IMR-90 (cell line): ENCODE measurements at regions not wholly inside any gene's neighbourhood (a gene's known extent, or its start where the extent isn't known, plus 50 kb on each side); places are given as distances from the start of the nearest gene placed in this dataset.
A peak's percentile ranks its signal among the peaks of the same experiment; 100 is the strongest.

Experiments
- ATAC-seq: fragments of 200-7000 bp; cut with Tn5 transposase; 2 replicates; pipeline ENCODE4 v1.9.1; 2020; ENCODE audit warnings: low read depth, mild to moderate bottlenecking, moderate library complexity
- BruUV-seq: library from RNA; stranded (reverse); fragments of 400-500 nt; replicated peaks from 2 replicates; lab custom pipeline; 2021; lab: Mats Ljungman, UMichigan
- CTCF ChIA-PET: fragments of 300-600 bp; formaldehyde crosslinking; extraction: SDS; loops from one replicate; lab custom pipeline; 2021; ENCODE audit warnings: antibody characterized with exemption; lab: Yijun Ruan, JAX
- POLR2A ChIA-PET: fragments of 300-600 bp; sonication (Branson Sonifier 250); formaldehyde crosslinking; loops from one replicate; lab custom pipeline; 2022; ENCODE audit warnings: antibody characterized with exemption; ENCODE audit not compliant: unreplicated experiment; lab: Charles Lee
- DNase-seq: peaks from one replicate; pipeline ENCODE4 v3.0.0; 2013
- H2AFZ ChIP-seq: replicated peaks from 2 replicates; pipeline ENCODE3; 2013; ENCODE audit warnings: low read length, mild to moderate bottlenecking; ENCODE audit not compliant: poor library complexity
- H2AK5ac ChIP-seq: 2 replicates; pipeline ENCODE4 v1.6.1; 2013; ENCODE audit warnings: low read depth, low read length, inconsistent platforms
- H2AK9ac ChIP-seq: replicated peaks from 2 replicates; pipeline ENCODE3; 2013; ENCODE audit warnings: mild to moderate bottlenecking, low read depth, low read length, moderate library complexity; ENCODE audit not compliant: poor library complexity
- H2BK120ac ChIP-seq: 2 replicates; pipeline ENCODE4 v1.6.1; 2013; ENCODE audit warnings: low read depth, low read length, inconsistent platforms
- H2BK15ac ChIP-seq: 3 replicates; pipeline ENCODE4 v1.6.1; 2013; ENCODE audit warnings: low read depth, low read length, inconsistent platforms
- H2BK20ac ChIP-seq: 2 replicates; pipeline ENCODE4 v1.6.1; 2013; ENCODE audit warnings: low read depth, mild to moderate bottlenecking, inconsistent platforms, low read length, moderate library complexity
- H2BK5ac ChIP-seq: 2 replicates; pipeline ENCODE4 v1.6.1; 2013; ENCODE audit warnings: mild to moderate bottlenecking, low read depth, low read length, inconsistent platforms; ENCODE audit not compliant: poor library complexity, severe bottlenecking
- H3K14ac ChIP-seq: replicated peaks from 2 replicates; pipeline ENCODE4 v1.6.1; 2013; ENCODE audit warnings: low read depth, low read length, inconsistent platforms
- H3K18ac ChIP-seq: 2 replicates; pipeline ENCODE4 v1.6.1; 2013; ENCODE audit warnings: low read depth, low read length, control low read depth
- H3K23ac ChIP-seq: 2 replicates; pipeline ENCODE4 v1.6.1; 2013; ENCODE audit warnings: low read depth, low read length, inconsistent platforms
- H3K27ac ChIP-seq: 2 replicates; pipeline ENCODE4 v1.5.1; 2013; ENCODE audit warnings: mild to moderate bottlenecking, control low read depth, low read length; ENCODE audit not compliant: insufficient read depth
- H3K27me3 ChIP-seq: 2 replicates; pipeline ENCODE4 v1.6.1; 2013; ENCODE audit warnings: low read length; ENCODE audit not compliant: control insufficient read depth, insufficient read depth
- H3K36me3 ChIP-seq: 2 replicates; pipeline ENCODE4 v1.6.1; 2013; ENCODE audit warnings: low read length, mixed read lengths; ENCODE audit not compliant: control insufficient read depth, insufficient read depth
- H3K4ac ChIP-seq: 2 replicates; pipeline ENCODE4 v1.6.1; 2013; ENCODE audit warnings: low read depth, low read length, inconsistent platforms
- H3K4me1 ChIP-seq: 2 replicates; pipeline ENCODE4 v1.6.1; 2013; ENCODE audit warnings: low read length, mixed read lengths; ENCODE audit not compliant: control insufficient read depth, insufficient read depth
- H3K4me2 ChIP-seq: 2 replicates; pipeline ENCODE4 v1.6.1; 2013; ENCODE audit warnings: low read depth, mild to moderate bottlenecking, control low read depth, low read length, moderate library complexity
- H3K4me3 ChIP-seq: 2 replicates; pipeline ENCODE4 v1.5.1; 2013; ENCODE audit warnings: low read depth, mild to moderate bottlenecking, control low read depth, low read length, moderate library complexity; ENCODE audit not compliant: insufficient read depth
- H3K56ac ChIP-seq: 2 replicates; pipeline ENCODE4 v1.6.1; 2013; ENCODE audit warnings: low read length, inconsistent platforms; ENCODE audit not compliant: insufficient read depth; ENCODE audit errors: extremely low read depth
- H3K79me1 ChIP-seq, 2 experiments: 2 replicates each; pipeline ENCODE4 v1.6.1; 2013; ENCODE audit warnings: low read length in 2 of 2, inconsistent platforms in 1 of 2, low read depth in 1 of 2
- H3K9ac ChIP-seq: 2 replicates; pipeline ENCODE4 v1.6.1; 2013; ENCODE audit warnings: low read depth, low read length, control low read depth
- H3K9me1 ChIP-seq: 2 replicates; pipeline ENCODE4 v1.6.1; 2013; ENCODE audit warnings: low read length, inconsistent platforms; ENCODE audit not compliant: insufficient read depth
- H3K9me3 ChIP-seq: 2 replicates; pipeline ENCODE4 v1.6.1; 2013; ENCODE audit warnings: low read length; ENCODE audit not compliant: control insufficient read depth, insufficient read depth
- H4K20me1 ChIP-seq: 2 replicates; pipeline ENCODE4 v1.6.1; 2013; ENCODE audit warnings: low read length, inconsistent platforms; ENCODE audit not compliant: insufficient read depth
- H4K5ac ChIP-seq: 2 replicates; pipeline ENCODE4 v1.6.1; 2013; ENCODE audit warnings: mild to moderate bottlenecking, low read depth, low read length, control low read depth
- H4K8ac ChIP-seq, 2 experiments: 2 replicates each; pipeline ENCODE4 v1.6.1; 2013; ENCODE audit warnings: low read depth in 2 of 2, low read length in 2 of 2, control low read depth in 1 of 2, inconsistent platforms in 1 of 2
- H4K91ac ChIP-seq: 2 replicates; pipeline ENCODE4 v1.6.1; 2013; ENCODE audit warnings: low read depth, low read length, inconsistent platforms; ENCODE audit not compliant: insufficient read depth
- CEBPB ChIP-seq: IDR thresholded peaks from 2 replicates; pipeline ENCODE4 v1.6.1; 2012; ENCODE audit warnings: low read depth, low read length, improper control_type of control experiment
- CTCF ChIP-seq: conservative IDR thresholded peaks from 2 replicates; pipeline ENCODE4 v1.5.1; 2012; ENCODE audit warnings: mild to moderate bottlenecking, low read depth, low read length, improper control_type of control experiment
- FOS ChIP-seq: fragments of 150-350 bp; IDR thresholded peaks from 2 replicates; pipeline ENCODE4 v1.6.1; 2016; ENCODE audit warnings: low read depth, low read length
- MAFK ChIP-seq: IDR thresholded peaks from 2 replicates; pipeline ENCODE4 v1.6.1; 2012; ENCODE audit warnings: low read depth, low read length, improper control_type of control experiment
- MAZ ChIP-seq: IDR thresholded peaks from 2 replicates; pipeline ENCODE4 v1.6.1; 2012; ENCODE audit warnings: low read depth, mild to moderate bottlenecking, low read length, improper control_type of control experiment, moderate library complexity, borderline replicate concordance
- MXI1 ChIP-seq: IDR thresholded peaks from 2 replicates; pipeline ENCODE4 v1.6.1; 2012; ENCODE audit warnings: low read depth, mild to moderate bottlenecking, low read length, moderate library complexity, borderline replicate concordance
- NFE2L2 ChIP-seq: fragments of 150-350 bp; IDR thresholded peaks from 2 replicates; pipeline ENCODE4 v1.6.1; 2016; ENCODE audit warnings: low read depth, mild to moderate bottlenecking, low read length
- RAD21 ChIP-seq: IDR thresholded peaks from 2 replicates; pipeline ENCODE4 v1.6.1; 2012; ENCODE audit warnings: low read length, improper control_type of control experiment
- RCOR1 ChIP-seq: IDR thresholded peaks from 2 replicates; pipeline ENCODE4 v1.6.1; 2012; ENCODE audit warnings: mild to moderate bottlenecking, low read length, improper control_type of control experiment; ENCODE audit not compliant: insufficient replicate concordance
- SMC3 ChIP-seq: fragments of 150-350 bp; IDR thresholded peaks from 2 replicates; pipeline ENCODE4 v1.6.1; 2016; ENCODE audit warnings: low read depth, mild to moderate bottlenecking, antibody characterized with exemption, low read length, moderate library complexity
- WGBS, 2 experiments: methylation state at CpG; one replicate each; pipeline versions ENCODE4 v1.1.5 to v1.1.7; 2013; ENCODE audit warnings: missing lambda C conversion rate in 2 of 2; ENCODE audit not compliant: insufficient read length in 1 of 2; ENCODE audit errors: extremely low coverage in 2 of 2; 5-methylcytosine and 5-hydroxymethylcytosine counted together
- dilution Hi-C: fragments of 300-500 bp; cut with HindIII; formaldehyde crosslinking; loops from one replicate; pipeline ENCODE4 v1.14.3; 2018; ENCODE audit warnings: low sequenced_read_pairs; ENCODE audit not compliant: unreplicated experiment
- in situ Hi-C: fragments of 300-500 bp; cut with MboI; formaldehyde crosslinking; loops from 3 replicates; pipeline ENCODE4 v1.14.3; 2019; ENCODE audit warnings: low sequenced_read_pairs, inconsistent platforms, mixed read lengths
- intact Hi-C: fragments of 100-400 bp; cut with micrococcal nuclease; formaldehyde crosslinking; loops from 2 replicates; pipeline ENCODE4 v1.10.0; 2022

- DNase-seq, result peak; percentile 31
Observed at GRCh38 chr10:31207636-31208035, 111.4 kb upstream of the ZEB1 start.

More at GRCh38 chr10:31207636-31208035, 111.4 kb upstream of the ZEB1 start:
- WGBS, 2 experiments, result no CpG with 5 or more reads among the region's 4 CpGs
- H4K91ac ChIP-seq, result no peak overlapping the region
- H4K8ac ChIP-seq, result no peak overlapping the region
- H3K4ac ChIP-seq, result no peak overlapping the region
- no peaks in the 10 kb centered on the region for H3K27me3 ChIP-seq
- H2BK15ac ChIP-seq, result no peak overlapping the region
- H3K4me3 ChIP-seq, result no peak overlapping the region
- no peak overlapping the region for H2BK120ac ChIP-seq
- H3K4me2 ChIP-seq, result no peak overlapping the region
- intact Hi-C loops (no loop called here), dilution Hi-C loops (no loop called here), in situ Hi-C loops (no loop called here)
- no peak overlapping the region for H2BK5ac ChIP-seq
- 0 out of 2 replicates have a peak, but pooled peaks cover 2% of the 10 kb centered on the region for H3K4me1 ChIP-seq
- H4K5ac ChIP-seq, result no peak overlapping the region
- H2AK5ac ChIP-seq, result no peak overlapping the region
- no peak overlapping the region for H3K27ac ChIP-seq
- H3K79me1 ChIP-seq, result no peaks in the 10 kb centered on the region
- no peak overlapping the region for H3K14ac ChIP-seq
- peak; percentile 78 for ATAC-seq
- ChIA-PET POLR2A (no interaction called here), CTCF (no interaction called here)
- no peaks in the 10 kb centered on the region; the same call in 1 of the 2 replicates for H3K9me1 ChIP-seq
- BruUV-seq, result no TSS peak
- TF ChIP-seq RAD21, result no peak
- TF ChIP-seq MAFK, result no peak
- TF ChIP-seq SMC3, result no peak
- no peak for TF ChIP-seq RCOR1
- no peak for TF ChIP-seq MXI1
- TF ChIP-seq CEBPB, result no peak
- no peak for TF ChIP-seq CTCF
- TF ChIP-seq NFE2L2, result no peak
- TF ChIP-seq FOS, result no peak
- no peak for TF ChIP-seq MAZ
- H2AFZ ChIP-seq, result no peak overlapping the region
- H3K23ac ChIP-seq, result no peak overlapping the region
- 0 out of 2 replicates have a peak overlapping the region, but pooled peaks have one; percentile 27 for H2BK20ac ChIP-seq
- H3K56ac ChIP-seq, result no peak overlapping the region
- H3K18ac ChIP-seq, result no peak overlapping the region
- H3K9me3 ChIP-seq, result peaks cover 2% of the 10 kb centered on the region; the same call in 1 of the 2 replicates
- H3K9ac ChIP-seq, result no peak overlapping the region
- no peak overlapping the region for H2AK9ac ChIP-seq
- no peaks in the 10 kb centered on the region for H4K20me1 ChIP-seq
- H3K36me3 ChIP-seq, result no peaks in the 10 kb centered on the region
